ENCODE measurements at regions not wholly inside any gene's neighbourhood (a gene's known extent, or its start where the extent isn't known, plus 50 kb on each side); places are given as distances from the start of the nearest gene placed in this dataset.

DNA sequence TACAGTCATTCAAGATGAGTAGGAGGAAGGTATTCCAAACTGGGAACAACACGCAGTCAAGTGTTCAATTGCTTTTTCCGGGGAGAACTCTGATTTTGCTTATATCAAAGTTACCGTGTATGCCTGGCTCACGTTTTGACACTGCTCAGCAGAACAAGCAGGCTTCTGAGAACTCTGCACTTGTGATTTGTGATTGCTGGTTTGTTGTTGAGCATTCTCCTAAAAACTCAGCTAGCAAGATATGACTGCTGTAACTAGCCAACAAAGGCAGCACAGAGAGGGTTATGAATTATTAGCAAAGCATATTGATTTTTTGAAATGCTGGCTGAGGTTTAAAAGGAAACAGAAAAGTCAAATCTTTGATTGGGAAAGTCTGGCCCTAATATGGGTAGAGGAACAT, 151.7 kb downstream of the ZPLD1 start:
- Histone ChIP-seq H3K56ac (replicated peaks; ENCODE audit: insufficient read length, low read depth, low read length) (no peak overlapping the region), H2BK15ac (ENCODE audit: low read length) (no peak overlapping the region), H2AFZ (ENCODE audit: low read length) (no peak overlapping the region), H3K79me1 (ENCODE audit: low read depth, low read length) (no peaks in the 10 kb centered on the region), H3K27ac (ENCODE audit: low read depth, low read length) (no peak overlapping the region), H3K4me1 (replicated peaks in 1 of 4; ENCODE audit: control insufficient read depth in 3 of 4, insufficient read depth in 4 of 4, low read length in 3 of 4) (no peaks in the 10 kb centered on the region), H2AK5ac (ENCODE audit: low read depth, low read length) (no peak overlapping the region), H3K79me2 (ENCODE audit: control insufficient read depth in 1 of 2, insufficient read depth in 2 of 2, low read length in 2 of 2) (no peaks in the 10 kb centered on the region), H3K4me2 (ENCODE audit: insufficient read depth in 1 of 2, low read depth in 2 of 2, low read length in 2 of 2) (no peak overlapping the region), H3K27me3 (replicated peaks in 1 of 4; ENCODE audit: control insufficient read depth in 3 of 4, extremely low read depth in 1 of 4, insufficient read depth in 3 of 4, low read length in 3 of 4) (no peaks in the 10 kb centered on the region), H2BK12ac (ENCODE audit: low read depth, low read length) (no peak overlapping the region), H4K8ac (ENCODE audit: extremely low read depth, insufficient read depth, low read length) (no peak overlapping the region), H4K91ac (replicated peaks; ENCODE audit: insufficient read length, low read length) (no peak overlapping the region), H3K36me3 (ENCODE audit: control insufficient read depth in 2 of 4, insufficient read depth in 4 of 4, low read length in 3 of 4) (no peaks in the 10 kb centered on the region), H2BK20ac (ENCODE audit: low read length) (no peak overlapping the region), H3K23ac (ENCODE audit: insufficient read length) (no peak overlapping the region), H3K14ac (ENCODE audit: insufficient read length) (no peak overlapping the region), H2BK5ac (ENCODE audit: low read depth, low read length) (no peak overlapping the region), H3K18ac (ENCODE audit: extremely low read depth, low read length) (no peak overlapping the region), H2BK120ac (replicated peaks; ENCODE audit: low read depth, low read length) (no peak overlapping the region), H3K4ac (replicated peaks; ENCODE audit: insufficient read length, low read depth, low read length) (no peak overlapping the region), H3K23me2 (ENCODE audit: low read depth, low read length) (no peaks in the 10 kb centered on the region), H3K9me3 (ENCODE audit: insufficient read depth in 2 of 2, low read depth in 1 of 2, low read length in 1 of 2) (no peaks in the 10 kb centered on the region), H3K9ac (replicated peaks in 1 of 4; ENCODE audit: extremely low read depth in 1 of 4, low read depth in 3 of 4, low read length in 3 of 4) (no peak overlapping the region), H3K4me3 (ENCODE audit: extremely low read depth in 1 of 4, insufficient read depth in 2 of 4, low read depth in 3 of 4, low read length in 4 of 4) (no peak overlapping the region), H4K5ac (ENCODE audit: insufficient read length, low read depth, low read length) (no peak overlapping the region), H4K20me1 (replicated peaks in 1 of 2; ENCODE audit: control insufficient read depth in 1 of 2, insufficient read depth in 2 of 2, low read length in 2 of 2) (no peaks in the 10 kb centered on the region)
- WGBS, 2 experiments (ENCODE audit: extremely low coverage in 1 of 2, insufficient coverage in 1 of 2, insufficient read length in 1 of 2, insufficient replicate concordance in 2 of 2, low coverage in 1 of 2, low lambda C conversion rate in 2 of 2, missing lambda C conversion rate in 1 of 2): 90% methylated on average over 4 of the region's 4 CpGs; no CpG with 5 or more reads in 1 of the 2 experiments
- FAIRE-seq (no peak), DNase-seq (ENCODE audit: low read depth in 1 of 2, low spot score in 2 of 2) (no peak)
- CTCF ChIA-PET (ENCODE audit: partially characterized antibody): no interaction called here
- POLR2A ChIA-PET (ENCODE audit: partially characterized antibody): no interaction called here
- TF ChIP-seq SUZ12 (IDR thresholded peaks at IDR 0.05; ENCODE audit: low read length): no peak
- TF ChIP-seq GTF2F1 (IDR thresholded peaks at IDR 0.05; ENCODE audit: borderline replicate concordance, low read depth, low read length): no peak
- TF ChIP-seq TAF7 (optimal IDR thresholded peaks at IDR 0.05; ENCODE audit: borderline replicate concordance, low read depth, low read length): no peak
- TF ChIP-seq CEBPB (IDR thresholded peaks at IDR 0.05; ENCODE audit: low read depth, low read length): no peak
- TF ChIP-seq JUND (IDR thresholded peaks at IDR 0.05; ENCODE audit: low read length): no peak
- TF ChIP-seq, protein P1, sequence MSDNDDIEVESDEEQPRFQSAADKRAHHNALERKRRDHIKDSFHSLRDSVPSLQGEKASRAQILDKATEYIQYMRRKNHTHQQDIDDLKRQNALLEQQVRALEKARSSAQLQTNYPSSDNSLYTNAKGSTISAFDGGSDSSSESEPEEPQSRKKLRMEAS (IDR thresholded peaks at IDR 0.05): no peak
- no peak for TF ChIP-seq FOSL1 (IDR thresholded peaks at IDR 0.05; ENCODE audit: insufficient read depth, low read depth, low read length)
- TF ChIP-seq KDM4A (IDR thresholded peaks at IDR 0.05; ENCODE audit: low read depth, low read length, severe bottlenecking): no peak
- TF ChIP-seq, protein P2, sequence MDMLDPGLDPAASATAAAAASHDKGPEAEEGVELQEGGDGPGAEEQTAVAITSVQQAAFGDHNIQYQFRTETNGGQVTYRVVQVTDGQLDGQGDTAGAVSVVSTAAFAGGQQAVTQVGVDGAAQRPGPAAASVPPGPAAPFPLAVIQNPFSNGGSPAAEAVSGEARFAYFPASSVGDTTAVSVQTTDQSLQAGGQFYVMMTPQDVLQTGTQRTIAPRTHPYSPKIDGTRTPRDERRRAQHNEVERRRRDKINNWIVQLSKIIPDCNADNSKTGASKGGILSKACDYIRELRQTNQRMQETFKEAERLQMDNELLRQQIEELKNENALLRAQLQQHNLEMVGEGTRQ (IDR thresholded peaks at IDR 0.05; ENCODE audit: low read length): no peak
- no peak for TF ChIP-seq RXRA (IDR thresholded peaks at IDR 0.05; ENCODE audit: insufficient read depth, low read depth, low read length)
- no peak for TF ChIP-seq POU5F1 (IDR thresholded peaks at IDR 0.05; ENCODE audit: low read depth, low read length)
- no peak for TF ChIP-seq POLR2AphosphoS5 (IDR thresholded peaks at IDR 0.05; ENCODE audit: low read depth, low read length)
- no peak for TF ChIP-seq CTBP2 (IDR thresholded peaks at IDR 0.05; ENCODE audit: borderline replicate concordance, insufficient read depth, insufficient read length, low read length)
- no peak for TF ChIP-seq SAP30 (IDR thresholded peaks at IDR 0.05; ENCODE audit: insufficient read depth, insufficient replicate concordance, low read length)
